Spleen (tissue), 11 donors: ENCODE measurements at regions not wholly inside any gene's neighbourhood (a gene's known extent, or its start where the extent isn't known, plus 50 kb on each side); places are given as distances from the start of the nearest gene placed in this dataset.
"Not testable (repeated sequence)": the region's sequence is repeated elsewhere in the genome, so short reads cannot be mapped to it uniquely, and the experiment has no call there.

ENCODE experiments used
- DNase-seq: peaks from one replicate; pipeline ENCODE4 v3.0.0-alpha.2; 2020
- H3K27ac ChIP-seq, 8 donors: fragments of 200-600 bp; sonication (generic) in 7 of 8; 1 replicate in 4 of 8; 2 replicates in 4 of 8; pipeline versions ENCODE4 v1.5.0 to v1.8.0; 2016 to 2021; ENCODE audit warnings: inconsistent platforms in 4 of 8, mild to moderate bottlenecking in 4 of 8, moderate library complexity in 1 of 8
- H3K27me3 ChIP-seq, 7 donors: fragments of 200-600 bp; sonication (generic) in 6 of 7; replicated peaks in 1 of 7; 1 replicate in 4 of 7; 2 replicates in 3 of 7; pipeline versions ENCODE4 v1.5.0 to v1.8.0; 2016 to 2021; ENCODE audit warnings: inconsistent platforms in 3 of 7, mild to moderate bottlenecking in 1 of 7
- H3K36me3 ChIP-seq, 6 donors: fragments of 200-600 bp; sonication (generic) in 5 of 6; 1 replicate in 4 of 6; 2 replicates in 2 of 6; pipeline versions ENCODE4 v1.5.0 to v1.8.0; 2016 to 2021; ENCODE audit warnings: inconsistent platforms in 2 of 6
- H3K4me1 ChIP-seq, 6 donors: fragments of 200-600 bp; sonication (generic) in 5 of 6; 1 replicate in 3 of 6; 2 replicates in 3 of 6; pipeline versions ENCODE4 v1.5.0 to v1.8.0; 2016 to 2021; ENCODE audit warnings: inconsistent platforms in 3 of 6
- H3K4me3 ChIP-seq, 8 donors: fragments of 200-600 bp; sonication (generic) in 7 of 8; 1 replicate in 4 of 8; 2 replicates in 4 of 8; pipeline versions ENCODE4 v1.5.0 to v1.8.0; 2016 to 2021; ENCODE audit warnings: inconsistent platforms in 4 of 8, mild to moderate bottlenecking in 4 of 8, moderate library complexity in 2 of 8
- H3K9me3 ChIP-seq, 8 donors: fragments of 200-600 bp; sonication (generic) in 7 of 8; 1 replicate in 4 of 8; 2 replicates in 4 of 8; pipeline versions ENCODE4 v1.5.0 to v1.8.0; 2016 to 2021; ENCODE audit warnings: inconsistent platforms in 4 of 8
- POLR2A ChIP-seq, 3 donors: fragments of 450-650 bp; IDR thresholded peaks; one replicate each; pipeline ENCODE4 v1.5.1; 2017; ENCODE audit warnings: antibody characterized with exemption in 3 of 3, mild to moderate bottlenecking in 1 of 3
- POLR2AphosphoS5 ChIP-seq, 3 donors: sonication (generic); formaldehyde crosslinking; IDR thresholded peaks; one replicate each; pipeline ENCODE4 v1.5.1; 2017; ENCODE audit warnings: antibody characterized with exemption in 3 of 3
- WGBS, 5 donors: extraction: QIAGEN DNeasy Blood & Tissue Kit in 3 of 5; methylation state at CpG; one replicate each; pipeline versions ENCODE4 v1.1.5 to v1.1.7; 2013 to 2018; 5-methylcytosine and 5-hydroxymethylcytosine counted together
- intact Hi-C: fragments of 100-400 bp; cut with DNase I; formaldehyde crosslinking; loops from one replicate; pipeline ENCODE4 v1.15.0; 2023; ENCODE audit warnings: low total_unique reads
- small RNA-seq, 4 donors: library from RNA; depleted of rRNA; stranded (forward); fragments of <200 nt; gene quantifications; one replicate each; pipeline ENCODE3, GENCODE V24; 2016
- TF ChIP-seq, protein P1 (sequence below), 11 experiments: fragments of 200-600 bp in 7 of 11; fragments of 450-650 bp in 4 of 11; sonication (generic) in 4 of 11; IDR thresholded peaks in 8 of 11; conservative IDR thresholded peaks in 3 of 11; 1 replicate in 7 of 11; 2 replicates in 4 of 11; pipeline versions ENCODE4 v1.4.0 to v1.8.0; 2016 to 2021; ENCODE audit warnings: antibody characterized with exemption in 11 of 11, inconsistent platforms in 4 of 11, mild to moderate bottlenecking in 1 of 11
- donor health status: healthy with polysubstance abuse.
- donor health status: DM: no; HTN: no; CAD: no; lungs with moderate emphysema.
- donor health status: DM: no; HTN: no; CAD: no.
- donor health status: Bipolar disorder and iron deficiency.
- donor health status: healthy.
- donor health status: DM: no; HTN: no; CAD: no.
- donor health status: DM: yes; HTN: yes; CAD: no.

DNA sequence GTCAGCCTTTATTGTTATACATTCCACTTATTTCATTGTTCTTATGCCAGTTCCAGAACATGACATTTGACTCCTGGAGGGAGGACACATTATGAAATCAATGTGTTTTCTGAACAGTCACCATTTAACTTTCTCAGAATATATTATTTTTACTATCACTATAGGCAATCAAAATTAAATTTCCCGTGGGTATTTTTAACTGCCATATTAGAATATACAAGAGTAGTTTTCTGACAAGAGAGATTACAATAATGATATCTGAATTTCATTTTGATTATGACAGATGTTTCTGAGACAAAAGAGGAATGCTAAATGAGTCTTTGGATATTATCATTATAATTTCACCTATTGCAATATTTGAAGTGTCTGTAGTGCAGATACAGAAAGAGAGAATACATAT, 64.4 kb upstream of the FSIP2 start:
- 71 to 79% (median 76%) methylated on average over 1 of the region's 1 CpG for WGBS, 5 donors
- H3K4me1 ChIP-seq = no peaks in the 10 kb centered on the region
- intact Hi-C loops = no loop called here
- H3K4me3 ChIP-seq = no peak overlapping the region
- no peak for DNase-seq
- no peaks in the 10 kb centered on the region for H3K27me3 ChIP-seq
- TF ChIP-seq, protein P1, sequence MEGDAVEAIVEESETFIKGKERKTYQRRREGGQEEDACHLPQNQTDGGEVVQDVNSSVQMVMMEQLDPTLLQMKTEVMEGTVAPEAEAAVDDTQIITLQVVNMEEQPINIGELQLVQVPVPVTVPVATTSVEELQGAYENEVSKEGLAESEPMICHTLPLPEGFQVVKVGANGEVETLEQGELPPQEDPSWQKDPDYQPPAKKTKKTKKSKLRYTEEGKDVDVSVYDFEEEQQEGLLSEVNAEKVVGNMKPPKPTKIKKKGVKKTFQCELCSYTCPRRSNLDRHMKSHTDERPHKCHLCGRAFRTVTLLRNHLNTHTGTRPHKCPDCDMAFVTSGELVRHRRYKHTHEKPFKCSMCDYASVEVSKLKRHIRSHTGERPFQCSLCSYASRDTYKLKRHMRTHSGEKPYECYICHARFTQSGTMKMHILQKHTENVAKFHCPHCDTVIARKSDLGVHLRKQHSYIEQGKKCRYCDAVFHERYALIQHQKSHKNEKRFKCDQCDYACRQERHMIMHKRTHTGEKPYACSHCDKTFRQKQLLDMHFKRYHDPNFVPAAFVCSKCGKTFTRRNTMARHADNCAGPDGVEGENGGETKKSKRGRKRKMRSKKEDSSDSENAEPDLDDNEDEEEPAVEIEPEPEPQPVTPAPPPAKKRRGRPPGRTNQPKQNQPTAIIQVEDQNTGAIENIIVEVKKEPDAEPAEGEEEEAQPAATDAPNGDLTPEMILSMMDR (IDR thresholded peaks at IDR 0.05 in 8 of 11, conservative IDR thresholded peaks at IDR 0.05 in 3 of 11) = no peak
- TF ChIP-seq POLR2A (IDR thresholded peaks at IDR 0.05) (no peak), POLR2AphosphoS5 (IDR thresholded peaks at IDR 0.05) (no peak)
- no peaks in the 10 kb centered on the region for H3K9me3 ChIP-seq
- no peaks in the 10 kb centered on the region for H3K36me3 ChIP-seq
- no peak overlapping the region for H3K27ac ChIP-seq

DNA sequence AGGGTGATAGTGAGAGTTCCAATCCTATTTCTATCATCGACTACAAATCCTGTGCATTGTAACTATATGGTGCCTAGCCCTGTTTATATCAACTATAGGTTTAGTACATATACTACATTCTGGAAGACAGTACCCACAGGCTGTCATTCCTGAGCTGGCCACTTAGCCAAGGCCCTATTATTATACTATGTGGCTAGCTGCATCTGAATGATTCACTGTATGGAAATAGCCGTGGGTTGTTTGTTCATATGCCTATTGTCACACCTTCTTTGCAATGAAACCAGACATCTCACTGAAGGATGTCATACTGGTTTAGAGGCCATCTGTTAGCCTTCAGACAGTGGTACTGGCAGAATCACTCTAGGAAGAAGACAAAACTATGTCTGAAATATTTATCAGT, 62.3 kb upstream of the FSIP2 start:
- no peak for DNase-seq
- Histone ChIP-seq H3K4me3 (no peak overlapping the region), H3K27me3 (no peaks in the 10 kb centered on the region), H3K9me3 (no peaks in the 10 kb centered on the region), H3K4me1 (no peaks in the 10 kb centered on the region), H3K36me3 (no peaks in the 10 kb centered on the region), H3K27ac (no peak overlapping the region)
- WGBS, 5 donors = 77 to 93% (median 85%) methylated on average over 2 of the region's 2 CpGs
- TF ChIP-seq, protein P1 (IDR thresholded peaks at IDR 0.05 in 8 of 11, conservative IDR thresholded peaks at IDR 0.05 in 3 of 11) = no peak
- TF ChIP-seq POLR2AphosphoS5 (IDR thresholded peaks at IDR 0.05) (no peak), POLR2A (IDR thresholded peaks at IDR 0.05) (no peak)
- intact Hi-C loops = no loop called here

DNA sequence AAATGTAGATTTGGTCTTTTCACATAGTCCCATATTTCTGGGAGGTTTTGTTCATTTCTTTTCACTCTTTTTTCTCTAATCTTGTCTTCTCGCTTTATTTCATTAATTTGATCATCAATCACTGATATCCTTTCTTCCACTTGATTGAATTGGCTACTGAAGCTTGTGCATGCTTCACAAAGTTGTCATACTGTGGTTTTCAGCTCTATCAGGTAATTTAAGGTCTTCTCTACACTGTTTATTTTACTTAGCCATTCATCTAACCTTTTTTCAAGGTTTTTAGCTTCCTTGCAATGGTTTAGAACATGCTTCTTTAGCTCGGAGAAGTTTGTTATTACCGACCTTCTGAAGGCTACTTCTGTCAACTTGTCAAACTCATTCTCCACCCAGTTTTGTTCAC, 51.6 kb upstream of the FSIP2 start:
- H3K4me3 ChIP-seq, DNase-seq, H3K27me3 ChIP-seq, H3K4me1 ChIP-seq, H3K27ac ChIP-seq, intact Hi-C loops, H3K36me3 ChIP-seq: not testable (repeated sequence)
- WGBS, 5 donors = 85 to 93% (median 91%) methylated on average over 3 of the region's 3 CpGs
- H3K9me3 ChIP-seq = peaks cover 0 to 33% (median 14%) of the 10 kb centered on the region in 8 donors

DNA sequence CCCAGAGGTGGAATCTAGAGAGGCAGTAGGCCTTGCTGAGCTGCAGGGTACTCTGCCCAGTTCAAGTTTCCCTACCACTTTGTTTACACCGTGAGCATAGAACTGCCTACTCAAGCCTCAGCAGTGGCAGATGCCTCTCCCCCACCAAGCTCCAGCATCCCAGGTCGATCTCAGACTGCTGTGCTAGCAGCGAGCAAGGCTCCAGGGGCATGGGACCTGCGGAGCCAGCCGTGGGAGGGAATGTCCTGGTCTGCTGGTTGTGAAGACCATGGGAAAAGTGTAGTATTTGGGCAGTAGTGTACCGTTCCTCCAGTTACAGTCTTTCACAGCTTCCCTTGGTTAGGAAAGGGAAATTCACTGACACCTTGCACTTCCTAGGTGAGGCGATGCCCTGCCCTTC, 50.6 kb upstream of the FSIP2 start:
- DNase-seq = no peak
- Histone ChIP-seq H3K4me3 (no peak overlapping the region), H3K27me3 (no peaks in the 10 kb centered on the region), H3K4me1 (no peaks in the 10 kb centered on the region), H3K36me3 (no peaks in the 10 kb centered on the region), H3K9me3 (peaks cover 0 to 26% (median 10%) of the 10 kb centered on the region in 8 donors), H3K27ac (no peak overlapping the region)
- intact Hi-C loops = no loop called here
- 81 to 90% (median 84%) methylated on average over 7 of the region's 7 CpGs for WGBS, 5 donors
- TF ChIP-seq POLR2AphosphoS5 (IDR thresholded peaks at IDR 0.05) (no peak), POLR2A (IDR thresholded peaks at IDR 0.05) (no peak)
- TF ChIP-seq, protein P1 (IDR thresholded peaks at IDR 0.05 in 8 of 11, conservative IDR thresholded peaks at IDR 0.05 in 3 of 11) = no peak

Small RNA genes lying in the stretch of these regions (small RNA-seq; reads per million reads assigned to genes)
- gene RF00096 = 0 reads per million in 4 donors
